Cardiac fibroblast (primary cell): ENCODE measurements at regions not wholly inside any gene's neighbourhood (a gene's known extent, or its start where the extent isn't known, plus 50 kb on each side); places are given as distances from the start of the nearest gene placed in this dataset.

Experiments
- DNase-seq, 2 donors: peaks; one replicate each; pipeline versions ENCODE4 v3.0.0 to v3.0.0-alpha.2; 2010; ENCODE audit warnings: low read depth in 2 of 2
- H3K4me3 ChIP-seq, 2 donors: replicated peaks in 1 of 2; 1 replicate in 1 of 2; 2 replicates in 1 of 2; pipeline ENCODE4 v1.5.1; 2011; ENCODE audit warnings: low read depth in 2 of 2, low read length in 2 of 2, mild to moderate bottlenecking in 2 of 2, moderate library complexity in 1 of 2
- CTCF ChIP-seq: IDR thresholded peaks from one replicate; pipeline ENCODE4 v1.5.1; 2011; ENCODE audit warnings: low read depth, mild to moderate bottlenecking, low read length, inconsistent platforms

- no peak for TF ChIP-seq CTCF
- DNase-seq: peak in 1 of 2 donors; percentile 50
- H3K4me3 ChIP-seq: no peak overlapping the region
Observed at GRCh38 chr15:47620960-47621681, 96.2 kb upstream of the SEMA6D start.

GRCh38 chr15:47622055-47622454, 95.2 kb upstream of the SEMA6D start:
- no peak overlapping the region for H3K4me3 ChIP-seq
- DNase-seq: no peak
- TF ChIP-seq CTCF: no peak

- no peak for TF ChIP-seq CTCF
- no peak overlapping the region for H3K4me3 ChIP-seq
- DNase-seq: peak in 1 of 2 donors; percentile 16
Observed at GRCh38 chr15:47624503-47624902, 92.8 kb upstream of the SEMA6D start.

GRCh38 chr15:47639042-47639441, 78.3 kb upstream of the SEMA6D start:
- no peak overlapping the region for H3K4me3 ChIP-seq
- TF ChIP-seq CTCF: no peak
- no peak for DNase-seq

GRCh38 chr15:47640079-47640478, 77.2 kb upstream of the SEMA6D start:
- no peak overlapping the region for H3K4me3 ChIP-seq
- no peak for DNase-seq
- no peak for TF ChIP-seq CTCF

GRCh38 chr15:47640901-47641300, 76.4 kb upstream of the SEMA6D start:
- no peak for DNase-seq
- TF ChIP-seq CTCF: no peak
- no peak overlapping the region for H3K4me3 ChIP-seq

- no peak for TF ChIP-seq CTCF
- no peak for DNase-seq
- no peak overlapping the region for H3K4me3 ChIP-seq
Observed at GRCh38 chr15:47644722-47645121, 72.6 kb upstream of the SEMA6D start.
